ENCODE measurements at regions not wholly inside any gene's neighbourhood (a gene's known extent, or its start where the extent isn't known, plus 50 kb on each side); places are given as distances from the start of the nearest gene placed in this dataset.
A peak's percentile ranks its signal among the peaks of the same experiment; 100 is the strongest.
"Not testable (repeated sequence)": the region's sequence is repeated elsewhere in the genome, so short reads cannot be mapped to it uniquely, and the experiment has no call there.

GRCh38 chr2:57314682-57315081 is 731.9 kb upstream of the VRK2 start:
- DNase-seq (ENCODE audit: low spot score): no peak

DNA sequence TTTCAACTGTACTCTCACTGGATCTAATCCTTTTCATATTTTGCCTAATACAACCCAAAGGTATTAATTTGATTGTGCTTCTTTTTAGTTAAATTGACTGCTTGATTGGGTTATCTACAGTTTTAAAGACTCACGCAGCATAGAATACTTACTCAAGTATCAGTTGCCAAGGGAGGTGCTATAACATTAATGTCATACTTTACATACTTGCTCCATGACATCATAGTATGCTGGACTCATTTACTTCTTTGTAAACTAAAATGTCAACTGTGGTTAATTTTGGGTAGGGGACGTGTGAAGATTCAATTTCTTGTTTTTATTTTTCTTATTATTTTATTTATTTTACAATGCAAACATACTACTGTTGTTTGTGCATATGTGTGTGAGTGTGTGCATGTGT is 716.2 kb upstream of the VRK2 start:
- peak; percentile 19 for DNase-seq (ENCODE audit: low spot score)

- DNase-seq (ENCODE audit: low spot score): no peak
Observed at GRCh38 chr2:57333221-57333620, 713.4 kb upstream of the VRK2 start.

DNA sequence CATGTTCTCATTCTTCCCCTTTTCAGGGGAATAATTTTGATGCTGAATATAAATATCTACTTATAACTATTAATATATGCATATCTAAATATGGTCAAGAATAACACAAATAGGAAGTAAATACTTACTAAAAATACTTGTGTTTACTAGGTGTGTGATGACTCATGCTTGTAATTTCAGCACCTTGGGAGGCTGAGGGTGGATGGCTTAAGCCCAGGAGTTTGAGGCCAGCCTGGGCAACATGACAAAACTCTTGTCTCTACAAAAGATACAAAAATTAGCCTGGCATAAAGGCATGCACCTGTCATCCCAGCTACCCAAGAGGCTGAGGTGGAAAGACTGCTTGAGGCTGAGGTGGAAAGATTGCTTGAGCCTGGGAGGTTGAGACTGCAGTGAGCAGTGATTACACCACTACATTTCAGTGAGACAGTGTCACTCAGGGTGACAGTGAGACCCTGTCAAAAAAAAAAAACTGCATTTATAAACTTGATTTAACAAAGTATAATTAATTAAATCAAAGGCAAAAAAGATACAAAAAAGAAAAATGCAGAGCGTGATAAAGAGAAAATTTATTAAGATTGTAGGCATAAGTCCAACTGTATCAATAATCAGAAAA is 703.1 kb upstream of the VRK2 start:
- no peak for DNase-seq (ENCODE audit: low spot score)

GRCh38 chr2:57368190-57368589 is 678.4 kb upstream of the VRK2 start:
- no peak for DNase-seq (ENCODE audit: low spot score)

- no peak for DNase-seq (ENCODE audit: low spot score)
Observed at GRCh38 chr2:57370882-57371585, 675.6 kb upstream of the VRK2 start.

DNA sequence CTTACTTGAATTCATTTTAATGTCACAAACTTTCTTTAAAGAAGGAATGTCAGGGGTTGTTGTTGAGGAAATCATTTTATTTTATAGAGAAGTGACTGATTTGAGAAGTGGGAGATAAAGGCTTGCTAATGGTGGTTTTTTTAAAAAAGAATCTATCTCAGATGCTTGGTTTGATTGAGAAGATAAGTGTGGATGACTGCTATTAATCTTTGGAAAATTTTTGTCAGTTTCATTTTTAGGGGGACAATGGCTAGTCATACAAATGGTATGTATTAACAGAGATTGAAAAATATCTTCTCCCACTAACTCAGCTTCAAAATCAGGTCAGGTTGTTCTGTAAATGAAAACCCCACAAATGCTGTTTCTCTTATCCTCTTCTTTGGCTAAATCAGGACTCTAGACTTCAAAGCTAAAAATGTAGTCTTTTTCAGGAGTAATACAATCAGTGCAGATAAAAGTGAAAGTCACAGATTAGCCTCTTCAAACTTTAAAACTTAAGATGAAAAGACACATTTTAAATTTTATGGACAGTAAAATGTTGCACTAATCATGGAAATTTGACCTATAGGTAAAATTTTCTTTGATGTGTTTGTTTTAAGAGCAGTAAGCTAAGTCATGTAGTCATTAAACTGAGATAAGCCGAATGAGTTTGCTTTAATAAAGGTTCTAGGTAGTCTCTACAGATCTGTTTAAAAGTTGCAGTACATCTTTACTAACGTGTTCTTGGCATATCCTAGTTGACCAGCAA is 674.2 kb upstream of the VRK2 start:
- no peak for DNase-seq (ENCODE audit: low spot score)

GRCh38 chr2:57373530-57373929 is 673.1 kb upstream of the VRK2 start:
- DNase-seq (ENCODE audit: low spot score): peak; percentile 77

DNA sequence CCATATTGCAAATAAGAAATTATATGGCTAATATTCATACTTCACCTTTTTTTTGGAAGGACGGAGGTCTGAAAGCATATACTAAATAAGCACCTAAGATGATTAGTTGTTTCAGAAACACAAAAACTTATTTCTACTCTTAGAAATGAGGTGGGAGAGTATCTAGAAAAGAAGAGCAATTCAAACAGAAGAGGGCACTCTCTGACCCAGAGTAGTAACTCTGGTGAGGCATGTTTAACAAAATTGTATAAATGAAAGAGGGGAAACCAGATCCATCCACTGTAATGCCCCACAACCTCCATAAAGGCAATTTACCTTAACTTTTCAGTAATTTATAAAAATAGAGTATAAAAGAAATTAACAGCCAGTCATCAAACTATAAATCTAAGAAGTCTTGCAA is 669.6 kb upstream of the VRK2 start:
- DNase-seq (ENCODE audit: low spot score): peak; percentile 35

DNA sequence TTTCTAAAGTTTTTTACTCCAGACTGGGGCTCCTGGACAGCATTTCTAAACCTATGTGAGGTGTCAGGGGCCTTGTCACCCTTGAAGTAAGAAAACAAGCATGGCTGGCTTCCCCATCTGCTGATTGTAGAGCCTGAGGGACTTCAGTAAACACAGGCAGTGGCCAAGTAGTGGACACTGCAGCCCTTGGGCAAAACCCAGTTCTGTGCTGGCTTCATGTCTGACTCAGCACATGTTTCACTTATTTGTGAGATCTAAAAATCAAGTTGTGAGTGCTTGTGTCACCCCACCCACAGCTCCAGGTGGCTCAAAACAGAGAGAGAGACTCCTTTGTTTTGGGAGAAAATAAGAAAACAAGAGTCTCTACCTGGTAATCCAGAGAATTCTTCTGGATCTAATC is 660.3 kb upstream of the VRK2 start:
- DNase-seq (ENCODE audit: low spot score): no peak

- DNase-seq (ENCODE audit: low spot score): no peak
Observed at GRCh38 chr2:57396355-57397098, 650.1 kb upstream of the VRK2 start.

GRCh38 chr2:57397550-57398360 is 648.9 kb upstream of the VRK2 start:
- DNase-seq (ENCODE audit: low spot score): no peak

DNA sequence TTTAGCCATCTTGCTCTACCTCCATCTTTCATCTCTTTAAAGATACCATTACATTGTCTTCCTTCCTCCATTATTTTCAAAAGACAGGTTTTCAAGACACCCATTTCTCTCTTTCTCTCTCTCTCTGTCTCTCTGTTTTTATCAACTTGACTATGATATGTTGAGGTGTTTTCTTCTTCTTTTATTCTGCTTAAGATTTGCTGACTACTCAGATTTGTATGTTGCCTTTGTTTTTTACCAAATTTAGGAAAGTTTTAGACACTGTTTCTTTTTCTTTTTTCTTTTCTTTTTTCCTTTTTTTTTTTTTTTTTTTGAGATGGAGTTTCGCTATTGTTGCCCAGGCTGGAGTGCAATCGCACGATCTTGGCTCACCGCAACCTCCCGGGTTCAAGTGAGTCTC is 647.5 kb upstream of the VRK2 start:
- no peak for DNase-seq (ENCODE audit: low spot score)

DNA sequence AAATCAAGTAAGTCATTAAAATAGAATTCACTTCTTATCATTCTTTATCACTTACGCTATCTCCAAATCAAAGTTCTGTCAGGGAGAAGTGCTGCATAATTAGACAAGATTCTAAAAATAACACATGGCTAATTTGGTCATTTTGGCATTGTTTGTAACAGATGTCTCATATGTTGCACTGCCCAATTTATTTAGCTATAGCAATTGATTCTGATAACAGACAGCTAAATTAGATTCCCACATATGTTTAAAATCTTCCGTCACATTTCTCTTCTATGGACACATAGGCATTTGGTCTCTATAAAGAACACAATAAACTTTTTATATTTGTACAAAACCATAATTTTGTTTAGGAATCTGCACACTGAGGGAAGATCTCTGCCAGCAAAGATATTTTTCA is 644.5 kb upstream of the VRK2 start:
- no peak for DNase-seq (ENCODE audit: low spot score)

- DNase-seq (ENCODE audit: low spot score): no peak
Observed at GRCh38 chr2:57402755-57403154, 643.9 kb upstream of the VRK2 start.

GRCh38 chr2:57407772-57408201 is 638.8 kb upstream of the VRK2 start:
- no peak for DNase-seq (ENCODE audit: low spot score)

GRCh38 chr2:57408587-57408986 is 638.0 kb upstream of the VRK2 start:
- DNase-seq (ENCODE audit: low spot score): no peak

DNA sequence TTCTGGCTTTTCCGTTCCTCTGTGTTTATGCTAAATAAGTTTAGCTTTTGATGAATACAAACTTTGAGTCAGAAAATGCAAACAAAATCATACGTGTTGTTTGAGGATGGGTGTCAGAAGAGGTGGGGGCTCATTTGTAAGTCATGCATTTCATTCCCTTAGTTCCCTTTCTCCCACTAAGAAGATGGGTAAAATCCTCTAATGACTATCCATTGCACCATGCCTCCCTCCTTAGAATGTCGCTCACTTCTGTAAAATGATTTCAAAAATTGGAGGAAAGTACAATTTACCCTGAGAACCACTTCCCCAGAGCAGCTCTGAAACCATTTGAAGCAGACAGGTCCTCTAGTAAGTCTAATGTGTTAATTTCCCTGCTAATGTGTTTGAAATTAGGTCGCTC is 629.6 kb upstream of the VRK2 start:
- no peak for DNase-seq (ENCODE audit: low spot score)

DNA sequence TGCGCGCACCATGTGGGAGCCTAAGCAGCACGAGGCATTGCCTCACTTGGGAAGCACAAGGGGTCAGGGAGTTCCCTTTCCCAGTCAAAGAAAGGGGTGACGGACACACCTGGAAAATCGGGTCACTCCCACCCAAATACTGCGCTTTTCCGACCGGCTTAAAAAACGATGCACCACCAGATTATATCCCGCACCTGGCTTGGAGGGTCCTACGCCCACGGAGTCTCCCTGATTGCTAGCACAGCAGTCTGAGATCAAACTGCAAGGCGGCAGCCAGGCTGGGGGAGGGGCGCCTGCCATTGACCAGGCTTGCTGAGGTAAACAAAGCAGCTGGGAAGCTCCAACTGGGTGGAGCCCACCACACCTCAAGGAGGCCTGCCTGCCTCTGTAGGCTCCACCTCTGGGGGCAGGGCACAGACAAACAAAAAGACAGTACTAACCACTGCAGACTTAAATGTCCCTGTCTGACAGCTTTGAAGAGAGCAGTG is 627.7 kb upstream of the VRK2 start:
- not testable (repeated sequence) for DNase-seq (ENCODE audit: low spot score)

- no peak for DNase-seq (ENCODE audit: low spot score)
Observed at GRCh38 chr2:57429831-57430230, 616.8 kb upstream of the VRK2 start.

DNA sequence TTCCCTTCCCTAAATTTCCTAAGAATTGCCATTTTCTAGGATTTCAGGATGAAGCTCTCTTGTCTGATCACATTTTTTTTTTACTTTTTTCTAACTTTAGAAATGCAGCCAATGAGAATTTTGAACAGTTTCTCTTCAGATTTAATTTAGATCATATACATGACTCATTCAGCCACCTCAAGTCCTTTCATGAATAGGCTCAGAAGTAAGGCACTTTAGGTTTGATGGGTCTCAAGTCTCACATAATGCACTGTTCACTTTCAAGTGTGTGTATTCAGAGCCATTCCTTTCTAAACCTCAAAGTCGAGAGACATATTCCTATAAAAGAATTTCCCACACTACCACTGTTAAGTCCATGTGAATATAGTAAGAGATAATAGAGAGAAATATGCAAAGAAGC is 614.1 kb upstream of the VRK2 start:
- DNase-seq (ENCODE audit: low spot score): no peak

- no peak for DNase-seq (ENCODE audit: low spot score)
Observed at GRCh38 chr2:57434441-57434840, 612.2 kb upstream of the VRK2 start.

Data from RKO (cell line).